Psoas muscle (tissue), 7 donors: ENCODE measurements at regions not wholly inside any gene's neighbourhood (a gene's known extent, or its start where the extent isn't known, plus 50 kb on each side); places are given as distances from the start of the nearest gene placed in this dataset.

Experiments
- ATAC-seq, 4 donors: fragments of 200-7000 bp; cut with Tn5 transposase; one replicate each; pipeline ENCODE4 v1.9.1; 2020; ENCODE audit warnings: moderate library complexity in 3 of 4, mild to moderate bottlenecking in 2 of 4
- DNase-seq, 2 donors: peaks; one replicate each; pipeline ENCODE4 v3.0.0-alpha.2; 2020
- H3K27ac ChIP-seq: fragments of 200-600 bp; one replicate; pipeline ENCODE4 v1.8.0; 2022
- H3K27me3 ChIP-seq, 3 donors: fragments of 200-600 bp in 1 of 3; one replicate each; pipeline versions ENCODE4 v1.6.1 to v1.8.0; 2013 to 2022; ENCODE audit warnings: low read length in 2 of 3, mild to moderate bottlenecking in 2 of 3, moderate library complexity in 1 of 3; ENCODE audit not compliant: insufficient read depth in 3 of 3
- H3K36me3 ChIP-seq, 2 donors: fragments of 200-600 bp in 1 of 2; one replicate each; pipeline versions ENCODE4 v1.6.1 to v1.8.0; 2013 to 2022; ENCODE audit warnings: low read depth in 1 of 2, mild to moderate bottlenecking in 1 of 2, moderate library complexity in 1 of 2; ENCODE audit not compliant: insufficient read depth in 1 of 2
- H3K4me1 ChIP-seq: fragments of 200-600 bp; one replicate; pipeline ENCODE4 v1.8.0; 2022
- H3K4me3 ChIP-seq: fragments of 200-600 bp; one replicate; pipeline ENCODE4 v1.8.0; 2022; ENCODE audit warnings: mild to moderate bottlenecking
- H3K9me3 ChIP-seq: fragments of 200-600 bp; one replicate; pipeline ENCODE4 v1.8.0; 2022
- WGBS, 3 donors: extraction: QIAGEN DNeasy Blood & Tissue Kit; methylation state at CpG; one replicate each; pipeline versions ENCODE4 v1.1.6 to v1.1.7; 2013; 5-methylcytosine and 5-hydroxymethylcytosine counted together
- intact Hi-C, 2 donors: fragments of 100-400 bp; cut with DNase I; formaldehyde crosslinking; loops; one replicate each; pipeline versions ENCODE4 v1.11.0 to v1.14.2; 2022
- TF ChIP-seq, protein P1 (sequence below): fragments of 200-600 bp; IDR thresholded peaks from one replicate; pipeline ENCODE4 v1.8.0; 2022; ENCODE audit warnings: antibody characterized with exemption
- donor health status: healthy with polysubstance abuse.
- donor health status: DM: no; HTN: no; CAD: no; lungs with moderate emphysema.
- donor health status: Bipolar disorder and iron deficiency.
- donor health status: healthy.
- donor health status: DM: yes; HTN: yes; CAD: no.
- donor health status: DM: no; HTN: no; CAD: no.
- donor health status: DM: yes; HTN: yes; CAD: no.

DNA sequence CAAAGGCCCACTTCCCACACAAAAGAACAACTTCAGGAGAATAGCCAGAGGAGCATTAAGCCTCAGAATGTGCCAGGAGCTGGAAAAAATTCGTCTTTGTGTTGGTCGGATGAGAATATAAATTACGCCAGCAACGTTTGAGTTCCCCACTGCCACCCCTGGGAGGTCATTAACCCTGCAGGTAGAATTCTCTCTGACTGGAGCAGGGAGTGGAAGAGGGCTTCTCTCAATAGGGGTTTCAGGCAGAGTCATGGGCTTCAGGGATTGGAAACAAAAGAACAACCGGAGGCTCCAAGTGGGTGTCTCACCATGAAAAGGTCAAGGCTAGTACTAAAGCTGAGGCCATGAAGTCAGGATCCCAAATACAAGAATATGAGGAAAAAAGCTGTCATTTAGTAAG is 69.0 kb upstream of the DDX18 start:
- H3K4me1 ChIP-seq: no peaks in the 10 kb centered on the region
- no peak overlapping the region for H3K27ac ChIP-seq
- WGBS, 3 donors: 43 to 60% (median 46%) methylated on average over 5 of the region's 5 CpGs
- ATAC-seq: no peak
- no peak for DNase-seq
- intact Hi-C loops: no loop called here
- no peak overlapping the region for H3K4me3 ChIP-seq
- TF ChIP-seq, protein P1, sequence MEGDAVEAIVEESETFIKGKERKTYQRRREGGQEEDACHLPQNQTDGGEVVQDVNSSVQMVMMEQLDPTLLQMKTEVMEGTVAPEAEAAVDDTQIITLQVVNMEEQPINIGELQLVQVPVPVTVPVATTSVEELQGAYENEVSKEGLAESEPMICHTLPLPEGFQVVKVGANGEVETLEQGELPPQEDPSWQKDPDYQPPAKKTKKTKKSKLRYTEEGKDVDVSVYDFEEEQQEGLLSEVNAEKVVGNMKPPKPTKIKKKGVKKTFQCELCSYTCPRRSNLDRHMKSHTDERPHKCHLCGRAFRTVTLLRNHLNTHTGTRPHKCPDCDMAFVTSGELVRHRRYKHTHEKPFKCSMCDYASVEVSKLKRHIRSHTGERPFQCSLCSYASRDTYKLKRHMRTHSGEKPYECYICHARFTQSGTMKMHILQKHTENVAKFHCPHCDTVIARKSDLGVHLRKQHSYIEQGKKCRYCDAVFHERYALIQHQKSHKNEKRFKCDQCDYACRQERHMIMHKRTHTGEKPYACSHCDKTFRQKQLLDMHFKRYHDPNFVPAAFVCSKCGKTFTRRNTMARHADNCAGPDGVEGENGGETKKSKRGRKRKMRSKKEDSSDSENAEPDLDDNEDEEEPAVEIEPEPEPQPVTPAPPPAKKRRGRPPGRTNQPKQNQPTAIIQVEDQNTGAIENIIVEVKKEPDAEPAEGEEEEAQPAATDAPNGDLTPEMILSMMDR: no peak
- no peaks in the 10 kb centered on the region for H3K9me3 ChIP-seq
- no peaks in the 10 kb centered on the region for H3K36me3 ChIP-seq
- no peaks in the 10 kb centered on the region for H3K27me3 ChIP-seq

DNA sequence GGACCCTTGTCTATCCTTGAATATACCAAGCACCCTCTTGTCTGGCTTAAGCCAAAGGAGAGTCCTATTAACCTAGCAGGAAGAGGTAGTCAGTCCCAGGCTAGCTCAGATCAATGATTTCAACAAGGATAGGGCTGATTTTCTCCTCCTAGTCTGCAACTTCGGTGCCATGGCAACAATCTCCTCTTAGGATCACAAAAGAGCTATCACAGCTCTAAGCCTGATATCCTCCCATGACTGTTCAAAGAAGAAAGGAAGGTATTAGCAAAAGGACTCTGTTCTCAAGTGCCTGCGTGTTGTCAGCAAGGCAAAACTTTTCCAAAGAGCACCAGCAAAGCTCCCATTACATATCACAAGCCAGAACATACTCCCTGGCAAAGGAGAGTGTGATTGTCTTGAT is 58.7 kb upstream of the DDX18 start:
- DNase-seq (no peak), ATAC-seq (no peak)
- Histone ChIP-seq H3K4me3 (no peak overlapping the region), H3K27ac (no peak overlapping the region), H3K4me1 (no peaks in the 10 kb centered on the region), H3K9me3 (no peaks in the 10 kb centered on the region), H3K27me3 (no peaks in the 10 kb centered on the region), H3K36me3 (no peaks in the 10 kb centered on the region)
- 59 to 73% (median 70%) methylated on average over 2 of the region's 2 CpGs for WGBS, 3 donors
- TF ChIP-seq, protein P1: no peak
- intact Hi-C loops: no loop called here

DNA sequence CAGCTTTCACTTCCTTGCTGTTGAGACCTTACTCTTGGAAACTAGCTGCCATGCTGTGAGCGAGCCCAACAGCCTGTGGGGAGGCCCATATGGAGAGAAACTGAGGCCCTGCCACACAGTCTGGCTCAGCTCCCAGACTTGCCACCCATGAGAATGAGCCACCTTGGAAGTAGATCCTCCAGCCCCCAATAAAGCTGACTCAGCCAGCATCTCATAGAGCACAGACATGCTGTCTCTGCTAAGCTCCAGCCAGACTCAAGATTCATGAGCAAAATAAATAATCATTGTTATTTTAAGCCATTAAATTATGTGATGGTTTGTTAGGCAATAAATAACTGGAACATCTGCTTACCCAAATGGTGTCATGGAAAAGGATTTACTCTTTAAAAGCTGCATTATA is 53.6 kb upstream of the DDX18 start:
- Histone ChIP-seq H3K27ac (no peak overlapping the region), H3K36me3 (no peaks in the 10 kb centered on the region), H3K9me3 (no peaks in the 10 kb centered on the region), H3K27me3 (no peaks in the 10 kb centered on the region), H3K4me3 (no peak overlapping the region), H3K4me1 (no peaks in the 10 kb centered on the region)
- 61 to 71% (median 67%) methylated on average over 1 of the region's 1 CpG for WGBS, 3 donors
- no peak for ATAC-seq
- no peak for DNase-seq
- TF ChIP-seq, protein P1: no peak
- intact Hi-C loops: no loop called here

DNA sequence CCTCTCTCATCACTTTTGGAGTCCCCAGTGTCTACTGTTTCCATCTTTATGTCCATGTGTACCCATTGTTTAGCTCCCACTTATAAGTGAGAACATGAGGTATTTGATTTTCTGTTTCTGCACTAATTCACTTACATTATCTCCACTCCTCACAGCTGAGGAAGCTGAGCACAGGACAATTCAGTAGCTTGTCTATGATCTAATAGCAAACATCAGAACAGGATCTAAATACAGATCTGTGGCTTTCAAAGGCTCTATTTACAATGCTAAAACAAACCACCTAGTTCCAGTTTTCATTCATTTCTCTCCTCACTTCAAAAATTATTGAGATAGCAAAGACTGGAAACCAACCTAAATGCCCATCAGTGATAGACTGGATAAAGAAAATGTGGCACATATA is 52.0 kb upstream of the DDX18 start:
- no peak overlapping the region for H3K4me3 ChIP-seq
- no peaks in the 10 kb centered on the region for H3K4me1 ChIP-seq
- no peaks in the 10 kb centered on the region for H3K9me3 ChIP-seq
- no peaks in the 10 kb centered on the region for H3K36me3 ChIP-seq
- intact Hi-C loops: no loop called here
- ATAC-seq (no peak), DNase-seq (no peak)
- TF ChIP-seq, protein P1: no peak
- H3K27ac ChIP-seq: no peak overlapping the region
- H3K27me3 ChIP-seq: no peaks in the 10 kb centered on the region

DNA sequence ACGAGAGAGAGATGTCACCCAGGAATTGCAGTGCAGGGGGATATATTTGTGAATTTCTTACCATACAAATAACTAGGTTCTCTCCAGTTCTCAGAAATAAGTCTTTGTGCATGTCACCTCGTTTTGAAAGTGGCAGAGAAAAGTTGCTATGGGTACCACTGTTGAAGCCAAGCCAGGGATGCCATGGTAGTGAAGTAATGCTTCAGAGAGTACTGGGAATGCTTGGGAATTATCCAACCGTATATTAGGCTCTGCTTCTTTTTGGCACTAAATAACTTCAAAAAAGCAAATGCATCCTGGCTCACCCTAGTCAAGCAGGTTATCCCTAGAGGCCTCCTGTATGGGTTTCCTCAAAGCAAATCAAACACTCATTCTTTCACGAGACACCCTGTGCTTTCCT is 50.7 kb upstream of the DDX18 start:
- Histone ChIP-seq H3K27ac (no peak overlapping the region), H3K4me3 (no peak overlapping the region), H3K9me3 (no peaks in the 10 kb centered on the region), H3K36me3 (no peaks in the 10 kb centered on the region), H3K27me3 (no peaks in the 10 kb centered on the region), H3K4me1 (no peaks in the 10 kb centered on the region)
- WGBS, 3 donors: 32 to 50% (median 40%) methylated on average over 4 of the region's 4 CpGs
- no peak for ATAC-seq
- TF ChIP-seq, protein P1: no peak
- DNase-seq: no peak
- intact Hi-C loops: no loop called here
